Left colon (tissue), 2 donors: ENCODE measurements at regions not wholly inside any gene's neighbourhood (a gene's known extent, or its start where the extent isn't known, plus 50 kb on each side); places are given as distances from the start of the nearest gene placed in this dataset.
A peak's percentile ranks its signal among the peaks of the same experiment; 100 is the strongest.

Experiments
- ATAC-seq: fragments of 200-7000 bp; cut with Tn5 transposase; one replicate; pipeline ENCODE4 v1.9.1; 2020; ENCODE audit warnings: mild to moderate bottlenecking, moderate library complexity
- DNase-seq, 2 donors: peaks; one replicate each; pipeline ENCODE4 v3.0.0-alpha.2; 2020
- intact Hi-C, 2 donors: fragments of 100-400 bp; cut with DNase I in 1 of 2; cut with micrococcal nuclease in 1 of 2; formaldehyde crosslinking; loops; one replicate each; pipeline versions ENCODE4 v1.11.2 to v1.14.0; 2022; cut with DNase I, micrococcal nuclease
- donor health status: DM: no; HTN: no; CAD: no.
- donor health status: DM: yes; HTN: yes; CAD: no.

GRCh38 chr1:13956393-13956792, 256.4 kb downstream of the PRDM2 start:
- intact Hi-C loops: no loop called here
- no peak for DNase-seq
- ATAC-seq: no peak

DNA sequence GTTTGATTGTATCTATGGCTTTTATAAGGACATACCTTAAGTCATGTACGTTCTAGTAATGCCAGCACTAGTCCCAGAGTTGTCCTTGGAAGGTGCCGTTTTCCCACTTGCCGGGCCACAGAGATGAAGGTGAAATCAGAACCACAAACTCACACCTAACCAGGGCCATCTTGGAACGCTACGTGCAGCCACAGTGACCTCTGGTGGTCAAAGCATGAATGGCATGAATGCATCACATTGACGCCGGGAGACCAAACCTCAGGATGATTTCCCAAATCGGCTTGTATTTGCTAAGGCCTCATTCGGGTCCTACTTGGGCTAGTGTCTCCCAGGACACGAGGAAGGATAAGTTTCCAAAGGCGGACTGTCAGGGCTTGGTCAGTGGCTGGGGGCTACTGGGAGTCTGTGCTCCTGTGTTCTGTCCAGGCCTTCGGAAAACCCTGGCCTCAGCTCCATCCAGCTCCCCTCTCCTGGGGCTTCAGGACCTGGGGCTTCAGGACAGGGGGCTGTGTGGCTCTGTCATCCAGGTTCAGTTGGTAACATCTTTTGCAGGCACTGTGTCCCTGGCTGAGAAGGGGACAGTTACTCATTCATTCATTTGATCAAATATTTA, 260.5 kb downstream of the PRDM2 start:
- ATAC-seq: peak; percentile 85
- DNase-seq: peak; percentile 38 to 80
- intact Hi-C loops: loop anchor here (5.0 to 10.0 kb wide), 2 partner anchors 293 to 296 kb away; no protein-coding TSS in a partner anchor

GRCh38 chr1:13964768-13965167, 264.8 kb downstream of the PRDM2 start:
- intact Hi-C loops: loop anchor here (5.0 to 10.0 kb wide), 2 partner anchors 297 to 300 kb away; no protein-coding TSS in a partner anchor
- ATAC-seq: no peak
- no peak for DNase-seq

GRCh38 chr1:13965770-13966398, 265.9 kb downstream of the PRDM2 start:
- intact Hi-C loops: loop anchor here in 1 of 2 donors (10.0 kb wide), 1 partner anchor 301 kb away; no protein-coding TSS in a partner anchor
- DNase-seq (peak; percentile 31 to 42), ATAC-seq (peak; percentile 89)

DNA sequence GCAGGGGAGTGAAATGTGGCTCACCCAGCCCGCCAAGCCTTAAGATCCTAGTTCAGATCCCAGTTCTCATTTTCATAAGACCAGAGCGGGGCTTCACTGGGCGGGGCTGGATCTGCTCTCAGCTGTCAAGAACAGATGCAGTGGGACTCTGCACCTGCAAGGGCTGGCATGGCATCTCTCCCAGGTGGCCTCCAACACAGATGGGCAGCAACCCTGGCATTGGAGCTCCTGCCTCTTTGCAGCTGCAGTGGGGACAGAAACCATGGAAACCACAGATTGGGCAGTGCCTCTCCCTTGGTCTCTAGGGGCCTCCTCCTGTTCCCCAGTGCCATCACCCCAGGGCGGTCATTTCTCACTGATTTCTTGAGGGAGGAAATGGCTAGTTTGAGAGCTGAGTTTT, 267.7 kb downstream of the PRDM2 start:
- DNase-seq (no peak), ATAC-seq (no peak)
- intact Hi-C loops: loop anchor here in 1 of 2 donors (10.0 kb wide), 1 partner anchor 303 kb away; no protein-coding TSS in a partner anchor

GRCh38 chr1:13968361-13968760, 268.4 kb downstream of the PRDM2 start:
- ATAC-seq: no peak
- intact Hi-C loops: loop anchor here in 1 of 2 donors (10.0 kb wide), 1 partner anchor 304 kb away; no protein-coding TSS in a partner anchor
- no peak for DNase-seq

- ATAC-seq: no peak
- no peak for DNase-seq
- intact Hi-C loops: no loop called here
Observed at GRCh38 chr1:13970631-13971247, 270.8 kb downstream of the PRDM2 start.

DNA sequence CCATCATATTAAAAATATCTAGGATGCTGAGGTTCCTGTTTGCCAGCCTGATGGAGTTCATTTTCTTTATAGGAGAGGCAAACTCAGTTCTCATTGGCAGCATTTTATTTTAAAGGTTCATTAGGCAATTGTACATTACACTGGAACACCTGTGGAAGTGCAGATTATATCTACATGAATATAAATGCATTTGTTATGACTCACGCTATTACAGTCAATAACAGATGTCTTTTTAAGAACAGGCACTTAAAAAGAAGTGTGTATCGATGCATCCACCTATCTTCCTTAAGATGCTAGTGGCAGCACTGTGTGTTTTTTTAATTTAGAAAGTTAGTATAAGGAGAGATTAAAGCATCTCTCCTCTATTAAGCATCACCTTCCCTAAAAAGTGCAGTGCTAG, 276.5 kb downstream of the PRDM2 start:
- DNase-seq (no peak), ATAC-seq (no peak)
- intact Hi-C loops: no loop called here

- DNase-seq (no peak), ATAC-seq (no peak)
- intact Hi-C loops: no loop called here
Observed at GRCh38 chr1:13981142-13981541, 281.2 kb downstream of the PRDM2 start.

DNA sequence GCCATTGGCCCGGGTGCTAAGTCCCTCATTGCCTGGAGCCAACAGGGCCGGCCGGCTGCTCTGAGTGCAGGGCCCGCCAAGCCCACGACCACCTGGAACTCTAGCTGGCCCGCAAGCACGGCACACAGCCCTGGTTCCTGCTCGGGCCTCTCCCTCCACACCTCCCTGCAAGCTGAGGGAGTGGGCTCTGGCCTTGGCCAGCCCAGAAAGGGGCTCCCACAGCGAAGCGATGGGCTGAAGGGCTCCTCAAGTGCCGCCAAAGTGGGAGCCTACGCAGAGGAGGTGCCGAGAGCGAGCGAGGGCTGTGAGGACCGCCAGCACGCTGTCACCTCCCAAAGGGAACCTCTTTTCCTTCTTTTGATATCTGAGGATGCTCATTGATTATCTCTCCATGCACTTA, 283.4 kb downstream of the PRDM2 start:
- ATAC-seq (no peak), DNase-seq (no peak)
- intact Hi-C loops: no loop called here

- ATAC-seq (peak; percentile 79), DNase-seq (no peak)
- intact Hi-C loops: no loop called here
Observed at GRCh38 chr1:13990939-13991338, 291.0 kb downstream of the PRDM2 start.

GRCh38 chr1:13992489-13993285, 292.7 kb downstream of the PRDM2 start:
- DNase-seq (no peak), ATAC-seq (no peak)
- intact Hi-C loops: no loop called here

GRCh38 chr1:13994386-13994785, 294.4 kb downstream of the PRDM2 start:
- intact Hi-C loops: no loop called here
- DNase-seq (no peak), ATAC-seq (no peak)

DNA sequence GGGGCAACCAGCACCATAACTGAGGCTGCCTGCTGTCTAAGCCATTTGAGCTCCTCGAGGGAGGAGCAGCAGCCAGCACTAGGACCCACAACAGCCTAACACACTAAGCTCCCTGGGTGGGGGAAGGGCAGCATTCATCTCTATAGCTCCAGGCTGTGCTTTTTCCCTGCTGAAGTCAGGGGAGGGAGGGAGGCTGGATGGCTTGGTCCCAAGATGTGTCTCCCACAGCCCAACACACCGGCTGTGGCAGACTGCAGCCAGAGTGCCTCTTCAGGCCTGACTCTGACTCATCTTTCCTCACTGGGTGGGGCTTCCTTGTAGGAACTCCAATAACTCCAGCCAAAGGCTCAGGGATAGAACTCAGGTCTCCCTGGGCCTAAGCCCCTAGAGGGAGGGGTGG, 296.3 kb downstream of the PRDM2 start:
- no peak for DNase-seq
- no peak for ATAC-seq
- intact Hi-C loops: no loop called here

DNA sequence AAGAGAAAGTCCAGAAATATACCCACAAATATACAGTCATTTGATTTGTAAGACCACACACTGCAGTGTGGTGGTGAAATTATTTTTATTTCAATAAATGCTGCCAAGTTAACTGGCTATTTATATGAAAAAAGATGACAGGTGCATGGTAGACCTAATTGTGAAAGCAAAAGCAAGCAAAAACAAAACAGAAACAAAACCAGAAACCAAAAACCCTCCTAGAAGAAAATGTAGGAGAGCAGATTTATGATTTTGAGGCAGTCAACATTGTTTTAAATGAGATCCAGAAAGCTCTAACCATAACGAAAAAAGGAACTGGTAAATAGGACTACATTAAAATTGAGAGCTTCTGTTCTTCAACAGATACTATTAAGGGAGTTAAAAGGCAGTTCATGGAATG, 303.6 kb downstream of the PRDM2 start:
- ATAC-seq (no peak), DNase-seq (no peak)
- intact Hi-C loops: no loop called here

- DNase-seq (no peak), ATAC-seq (no peak)
- intact Hi-C loops: no loop called here
Observed at GRCh38 chr1:14009582-14009981, 309.6 kb downstream of the PRDM2 start.

DNA sequence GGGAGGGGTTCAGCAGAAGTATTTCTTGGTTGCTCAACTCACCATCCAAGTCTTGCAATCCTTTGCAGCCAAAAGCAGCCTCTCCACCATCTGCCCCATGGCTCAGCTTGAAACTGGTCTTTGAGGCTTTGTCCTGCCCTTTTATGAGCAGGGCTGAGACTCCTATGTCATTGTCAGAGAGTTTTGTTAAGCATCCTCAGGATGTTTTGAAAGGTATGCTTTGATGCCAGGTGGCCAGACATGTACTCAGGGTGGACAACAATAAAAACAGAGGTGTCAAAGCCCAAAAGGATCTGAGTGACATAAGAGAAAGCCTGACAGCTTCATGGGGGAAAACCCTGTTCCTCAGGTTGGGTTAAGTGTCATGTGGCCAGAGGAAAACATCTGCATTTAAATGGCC, 310.5 kb downstream of the PRDM2 start:
- no peak for DNase-seq
- intact Hi-C loops: no loop called here
- ATAC-seq: no peak

- ATAC-seq (no peak), DNase-seq (no peak)
- intact Hi-C loops: no loop called here
Observed at GRCh38 chr1:14011132-14011531, 311.1 kb downstream of the PRDM2 start.

DNA sequence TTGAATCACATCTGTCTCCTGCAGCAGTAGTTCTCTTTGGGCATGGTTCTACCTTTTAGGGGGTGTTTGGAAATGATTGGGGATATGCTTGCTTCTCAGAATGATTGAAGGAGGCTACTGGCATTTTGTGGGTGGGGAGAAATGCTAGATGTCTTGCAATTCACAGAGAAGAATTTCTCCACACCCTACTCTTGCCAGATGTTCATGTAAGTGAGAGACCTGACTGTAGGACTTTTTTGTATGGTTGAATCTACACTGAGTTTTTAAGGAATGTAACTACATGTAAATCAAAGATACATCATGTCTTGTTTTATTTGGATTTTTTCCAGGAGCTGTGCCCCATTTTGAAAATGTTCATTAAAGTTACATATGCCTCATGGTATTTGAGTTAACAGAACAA, 311.9 kb downstream of the PRDM2 start:
- ATAC-seq (no peak), DNase-seq (no peak)
- intact Hi-C loops: no loop called here
